ENCODE measurements at regions not wholly inside any gene's neighbourhood (a gene's known extent, or its start where the extent isn't known, plus 50 kb on each side); places are given as distances from the start of the nearest gene placed in this dataset.

- no peak for TF ChIP-seq POLR2A (IDR thresholded peaks at IDR 0.05; ENCODE audit: low read depth, low read length)
- no peak for TF ChIP-seq POLR2AphosphoS5 (IDR thresholded peaks at IDR 0.05; ENCODE audit: low read depth, low read length)
Measured at GRCh38 chr6:24988562-24988961, 52.8 kb upstream of the RIPOR2 start.
